NCI-H2227 (cell line): ENCODE measurements at regions not wholly inside any gene's neighbourhood (a gene's known extent, or its start where the extent isn't known, plus 50 kb on each side); places are given as distances from the start of the nearest gene placed in this dataset.
"Not testable (repeated sequence)": the region's sequence is repeated elsewhere in the genome, so short reads cannot be mapped to it uniquely, and the experiment has no call there.

Experiments
- DNase-seq: peaks from one replicate; lab custom pipeline; 2025; ENCODE audit not compliant: unreplicated experiment; lab: John Stamatoyannopoulos, UW

DNA sequence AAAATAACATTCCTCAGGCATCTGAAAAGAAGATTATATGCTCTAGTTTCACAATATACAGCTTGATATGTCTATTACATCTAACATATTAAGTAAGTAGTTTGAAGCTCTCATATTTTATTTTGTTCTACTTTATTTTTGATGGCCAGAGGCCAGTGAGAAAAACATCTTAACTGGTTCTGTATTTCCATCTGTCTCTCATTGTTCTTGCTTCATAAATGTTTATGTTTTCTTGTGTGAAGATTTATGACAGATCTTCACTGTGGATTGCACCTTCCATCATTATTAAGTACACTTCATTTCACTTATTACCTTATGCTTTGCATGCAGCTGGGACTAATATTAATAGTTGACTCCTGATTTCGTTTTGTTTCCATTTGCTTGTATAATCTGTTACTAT, 511.2 kb downstream of the TSN start:
- DNase-seq, result no peak

DNA sequence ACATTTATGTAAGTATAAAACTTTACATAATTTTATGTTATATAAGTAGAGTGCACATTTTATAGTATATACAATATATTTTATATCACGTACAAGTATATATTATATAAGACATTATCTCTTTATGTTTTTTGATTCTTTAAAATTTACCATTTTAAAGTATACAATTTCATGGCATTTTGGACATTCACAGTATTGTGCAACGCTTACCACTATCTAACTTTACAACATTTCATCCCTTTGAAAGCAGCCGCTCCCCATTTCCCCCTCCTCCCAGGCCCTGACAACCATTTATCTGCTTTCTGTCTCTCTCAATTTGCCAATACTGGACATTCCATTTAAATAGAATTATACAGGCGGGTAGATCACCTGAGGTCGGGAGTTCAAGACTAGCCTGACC, 512.5 kb downstream of the TSN start:
- no peak for DNase-seq

DNA sequence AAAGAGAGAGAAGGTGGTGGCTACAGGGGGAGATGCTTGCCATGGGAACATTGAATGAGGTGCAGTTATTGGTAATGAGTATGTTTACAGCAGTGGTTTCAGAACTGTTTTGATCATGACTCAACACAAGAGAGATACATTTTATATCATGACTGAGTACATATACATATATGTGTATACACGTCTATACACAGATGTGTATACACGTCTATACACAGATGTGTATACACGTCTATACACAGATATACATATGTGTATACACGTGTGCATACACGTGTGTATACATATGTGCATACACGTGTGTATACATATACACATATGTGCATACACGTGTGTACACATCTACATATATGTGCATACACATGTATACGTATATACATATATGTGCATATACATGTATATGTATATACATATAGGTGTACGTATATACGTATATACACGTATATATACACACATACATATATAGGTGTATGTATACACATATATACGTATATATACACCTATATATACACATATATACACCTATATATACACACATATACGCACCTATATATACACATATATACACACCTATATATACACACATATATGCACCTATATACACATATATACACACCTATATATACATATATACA, 518.5 kb downstream of the TSN start:
- no peak for DNase-seq

DNA sequence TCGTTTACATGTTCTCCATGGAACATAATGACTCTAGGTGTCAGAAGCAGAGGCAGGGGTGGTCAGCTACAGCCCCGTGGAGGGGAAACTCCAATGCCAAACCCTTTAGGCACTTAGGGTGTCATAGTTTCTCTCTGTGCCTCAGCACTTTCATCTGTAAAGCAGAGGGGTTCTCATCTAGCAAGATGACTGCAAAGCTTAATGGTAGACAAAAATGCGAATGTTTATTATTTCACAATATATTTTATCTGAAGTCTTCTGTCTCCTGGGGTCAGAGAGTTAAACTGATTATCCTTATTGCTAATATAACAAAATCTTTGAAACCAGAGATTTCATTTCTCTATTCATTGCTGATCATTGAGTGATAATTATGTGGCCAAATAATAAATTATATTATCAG, 522.5 kb downstream of the TSN start:
- DNase-seq, result no peak

DNA sequence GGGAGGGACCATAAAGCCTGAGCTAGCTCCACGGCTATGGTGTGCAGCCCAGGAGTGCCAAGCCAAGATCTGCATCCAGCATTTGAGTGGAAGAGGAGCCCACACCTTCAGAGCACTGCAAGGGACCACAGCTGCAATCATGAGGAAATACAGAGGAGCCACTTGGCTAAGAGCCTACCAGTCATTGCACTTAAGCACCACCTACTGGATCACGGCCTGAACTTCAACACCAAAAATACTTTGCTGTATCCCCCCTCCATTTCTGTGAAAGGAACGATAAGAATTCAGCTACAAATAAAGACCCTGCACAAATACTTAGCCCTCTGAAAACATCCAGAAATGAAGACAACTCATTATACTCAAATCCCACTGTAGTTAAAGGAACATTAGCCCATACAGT, 545.3 kb downstream of the TSN start:
- no peak for DNase-seq

DNA sequence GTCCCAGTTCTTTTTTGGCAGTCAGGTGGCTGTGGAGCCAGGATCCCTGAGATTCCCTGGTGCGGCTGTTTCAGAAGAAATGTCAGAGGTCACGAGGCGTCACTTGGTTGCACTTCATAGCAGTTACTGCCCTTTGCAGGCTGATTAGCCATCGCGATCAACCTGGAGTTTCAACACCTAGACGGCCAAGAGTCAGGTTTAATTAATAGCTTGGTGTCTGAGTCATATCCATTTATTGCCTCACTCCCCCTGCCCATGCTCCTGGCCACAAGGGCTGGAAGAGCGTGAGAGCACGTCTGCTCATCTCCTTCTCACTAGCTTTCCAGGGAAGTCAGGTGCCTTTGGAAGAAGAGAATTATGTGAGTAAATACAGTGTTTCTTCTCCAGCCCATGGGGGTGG, 552.3 kb downstream of the TSN start:
- DNase-seq, result no peak

DNA sequence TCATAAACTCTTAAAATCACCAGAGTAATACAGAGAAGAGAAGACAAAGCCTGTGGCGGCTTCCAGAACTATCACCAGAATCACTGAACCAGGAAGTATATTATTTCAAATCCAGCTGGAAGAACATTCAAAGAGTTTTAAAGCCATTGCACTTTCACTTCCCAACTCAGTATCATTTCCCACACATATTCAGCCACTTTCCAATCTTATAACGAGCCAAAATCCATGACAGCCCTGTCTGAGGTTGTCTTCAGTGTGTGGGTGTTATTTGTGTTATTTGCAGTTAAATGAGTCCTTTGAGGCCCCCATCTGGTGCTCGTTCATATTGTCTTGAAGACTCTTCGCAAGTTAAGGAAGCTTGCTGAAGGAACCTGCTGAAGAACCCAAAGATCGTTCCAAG, 559.9 kb downstream of the TSN start:
- DNase-seq, result no peak

DNA sequence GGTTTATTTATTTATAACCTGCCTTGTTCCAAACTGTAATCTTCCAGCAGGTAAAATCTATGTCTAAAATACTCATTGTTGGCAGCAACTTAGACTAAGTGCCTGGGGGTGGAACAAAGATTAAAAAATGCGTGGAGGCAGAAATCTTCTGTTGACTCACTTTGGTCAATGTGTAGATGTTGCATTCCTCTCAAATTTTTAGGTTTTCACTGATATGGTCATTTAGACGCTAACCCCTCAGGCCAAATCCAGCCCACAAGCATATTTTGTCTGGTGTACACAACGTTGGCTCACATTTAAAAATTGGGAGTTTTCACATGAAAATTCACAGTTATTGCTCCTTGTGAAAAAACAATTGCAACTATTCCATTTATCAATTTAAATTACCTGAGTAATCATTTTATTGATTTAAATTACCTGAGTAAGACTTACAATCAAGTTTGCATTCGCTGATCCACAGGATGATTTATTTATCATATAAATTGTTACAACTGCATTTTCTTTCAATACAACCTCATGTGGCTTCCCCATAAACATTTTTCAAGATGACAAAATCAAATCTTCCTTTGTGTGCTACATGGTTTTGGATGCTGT, 564.2 kb downstream of the TSN start:
- DNase-seq, result no peak

DNA sequence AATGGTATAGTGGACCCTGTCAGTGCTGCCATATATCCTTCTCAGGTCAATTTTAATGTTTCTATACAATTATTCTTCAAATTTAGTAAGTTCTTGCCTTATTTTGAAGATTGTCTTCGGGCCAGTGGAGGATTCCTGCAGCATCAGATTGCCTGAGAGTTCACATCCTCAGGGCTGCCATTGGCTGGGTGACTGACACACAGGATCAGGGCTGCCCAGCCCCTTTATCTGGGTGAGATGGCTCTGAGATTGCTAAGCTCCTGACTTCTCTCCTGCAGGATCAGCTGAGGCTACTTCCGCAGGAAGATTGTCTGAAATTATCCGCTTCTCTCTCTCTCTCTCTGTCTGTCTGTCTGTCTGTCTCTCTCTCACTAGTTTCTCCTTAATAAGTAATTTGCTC, 567.4 kb downstream of the TSN start:
- DNase-seq, result no peak

DNA sequence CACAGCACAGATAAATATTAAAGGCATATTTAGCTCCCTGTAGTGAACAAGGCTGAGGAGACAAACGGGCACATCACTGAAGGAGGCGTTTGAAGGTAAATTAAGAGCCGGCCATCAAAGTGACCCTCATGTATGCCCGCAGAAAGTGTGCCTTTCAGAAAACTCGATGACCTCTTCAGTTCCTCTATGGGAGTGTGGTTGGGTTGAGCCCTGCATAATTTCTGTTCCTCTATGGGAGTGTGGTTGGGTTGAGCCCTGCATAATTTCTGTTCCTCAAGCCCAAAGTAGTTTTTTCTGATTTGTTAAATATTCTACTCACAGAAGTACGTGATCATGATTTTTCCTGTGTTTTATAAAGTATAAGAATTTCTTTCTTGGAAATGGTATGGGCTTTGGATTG, 568.5 kb downstream of the TSN start:
- DNase-seq, result no peak

DNA sequence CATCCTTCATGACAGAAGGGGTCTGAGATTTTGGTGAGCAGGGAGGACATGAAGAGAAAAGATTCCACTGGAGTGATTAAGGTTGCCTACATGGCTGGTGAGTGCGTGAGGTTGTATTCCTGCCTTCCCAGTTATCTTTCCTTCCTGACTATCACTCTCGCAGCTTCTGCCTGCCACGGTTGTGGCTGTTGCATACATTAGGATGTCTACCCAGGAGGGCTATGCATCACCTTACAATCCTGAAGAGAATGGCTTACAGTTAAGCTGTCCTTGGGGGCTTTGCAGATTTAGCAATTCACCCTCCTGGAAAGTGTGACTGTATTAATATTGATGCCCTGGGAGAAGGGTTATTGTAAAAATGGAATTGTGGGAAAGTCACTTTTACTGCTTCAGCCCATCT, 571.0 kb downstream of the TSN start:
- no peak for DNase-seq

DNA sequence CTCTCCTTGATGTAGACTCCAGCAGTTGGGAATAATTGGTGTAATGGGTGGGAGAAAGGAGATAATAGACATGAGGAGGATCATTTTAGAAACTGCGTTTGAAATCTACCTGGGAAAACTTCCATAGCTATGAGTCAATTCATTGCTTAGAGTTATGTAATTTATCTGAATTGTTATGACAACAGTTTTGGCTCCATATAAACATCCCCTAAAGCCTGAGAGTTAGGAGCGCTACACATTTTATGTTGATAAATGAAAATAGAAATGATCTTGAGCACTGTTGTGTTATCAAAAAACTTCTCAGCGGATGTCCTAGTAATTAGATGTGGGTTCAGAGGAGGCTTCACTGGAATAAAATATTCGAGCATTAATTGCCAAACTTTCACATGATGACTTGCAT, 573.4 kb downstream of the TSN start:
- no peak for DNase-seq

DNA sequence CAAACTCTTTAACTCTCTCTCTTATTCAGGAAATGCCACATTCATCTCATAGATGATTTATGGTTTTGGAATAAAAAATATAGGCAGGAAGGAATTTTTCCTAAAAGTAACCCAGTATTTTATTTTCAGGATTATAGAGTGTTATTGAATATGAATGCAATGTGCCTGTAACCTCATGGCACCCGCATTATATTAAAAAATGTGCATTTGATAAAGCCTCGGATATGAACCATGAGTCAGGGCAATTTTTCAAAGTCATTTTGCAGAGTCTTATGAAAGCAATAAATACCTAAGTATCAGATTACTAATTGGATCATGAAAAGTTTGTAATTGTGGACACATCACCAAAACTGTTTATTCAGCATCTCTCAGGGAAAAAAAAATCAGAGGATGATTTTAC, 573.8 kb downstream of the TSN start:
- no peak for DNase-seq

DNA sequence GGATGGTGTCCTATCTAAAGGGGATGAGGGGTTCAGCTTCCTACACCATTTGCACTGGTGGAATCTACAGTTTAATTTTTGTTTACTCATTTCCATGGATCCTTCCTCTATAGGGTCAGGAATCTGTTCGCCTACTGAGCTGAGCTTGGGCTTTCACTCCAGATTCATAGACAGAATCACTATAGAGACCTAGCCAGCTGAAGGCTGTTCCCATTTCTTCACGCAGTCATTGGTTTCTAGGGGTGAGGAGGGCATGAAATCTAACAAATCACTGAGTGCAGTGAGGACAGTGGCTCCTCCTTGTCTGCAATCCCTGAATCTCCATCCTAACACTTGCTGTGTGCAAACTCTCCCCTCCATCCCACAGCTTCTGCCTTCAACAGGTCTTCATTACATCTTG, 578.5 kb downstream of the TSN start:
- no peak for DNase-seq

DNA sequence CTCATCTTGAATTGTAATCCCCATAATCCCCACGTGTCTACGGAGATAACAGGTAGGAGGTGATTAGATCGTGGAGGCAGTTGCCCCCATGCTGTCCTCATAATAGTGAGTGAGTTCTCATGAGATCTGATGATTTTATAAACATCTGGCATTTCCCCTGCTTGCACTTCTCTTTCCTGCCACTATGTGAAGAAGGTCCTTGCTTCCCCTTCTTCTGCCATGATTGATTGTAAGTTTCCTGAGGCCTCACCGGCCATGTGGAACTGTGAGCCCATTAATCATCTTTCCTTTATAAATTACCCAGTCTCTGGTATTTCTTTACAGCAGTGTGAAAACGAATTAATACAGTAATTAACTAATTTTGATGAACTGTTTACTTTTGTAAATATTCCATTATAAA, 582.5 kb downstream of the TSN start:
- DNase-seq, result no peak

DNA sequence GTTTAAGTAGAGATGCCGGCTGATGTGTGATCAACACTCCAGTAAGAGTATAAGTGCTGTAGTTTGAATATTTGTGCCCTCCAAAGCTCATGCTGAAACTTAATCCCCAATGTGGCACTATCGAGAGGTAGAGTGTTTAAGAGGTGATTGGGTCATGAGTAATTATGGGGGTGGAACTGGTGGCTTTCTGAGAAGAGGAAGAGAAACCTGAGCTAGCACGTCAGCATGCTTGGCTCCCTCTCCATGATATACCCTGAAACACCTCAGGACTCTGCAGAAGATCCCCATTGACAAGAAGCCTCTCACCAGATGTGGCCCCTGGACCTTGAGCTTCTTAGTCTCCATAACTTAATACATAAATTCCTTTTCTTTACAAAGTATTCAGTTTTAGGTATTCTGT, 584.8 kb downstream of the TSN start:
- DNase-seq, result no peak

DNA sequence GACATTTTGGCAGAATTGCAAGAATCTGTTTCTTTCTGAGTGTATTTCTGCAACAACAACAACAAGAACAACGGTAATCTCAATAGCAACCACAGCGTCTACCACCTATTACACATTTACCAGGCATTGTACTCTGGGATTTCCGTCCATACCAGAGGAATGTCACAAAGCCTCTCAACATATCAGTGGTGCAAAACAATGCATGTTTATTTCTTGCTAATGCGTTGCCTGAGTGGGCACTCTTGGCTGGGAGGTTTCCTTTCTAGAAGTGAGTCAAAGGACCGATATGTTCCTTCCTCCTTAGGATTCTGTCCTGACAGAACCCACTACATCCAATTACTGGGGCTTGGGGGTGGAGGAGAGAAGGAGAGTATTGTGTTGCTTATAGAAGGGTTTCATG, 585.6 kb downstream of the TSN start:
- no peak for DNase-seq

DNA sequence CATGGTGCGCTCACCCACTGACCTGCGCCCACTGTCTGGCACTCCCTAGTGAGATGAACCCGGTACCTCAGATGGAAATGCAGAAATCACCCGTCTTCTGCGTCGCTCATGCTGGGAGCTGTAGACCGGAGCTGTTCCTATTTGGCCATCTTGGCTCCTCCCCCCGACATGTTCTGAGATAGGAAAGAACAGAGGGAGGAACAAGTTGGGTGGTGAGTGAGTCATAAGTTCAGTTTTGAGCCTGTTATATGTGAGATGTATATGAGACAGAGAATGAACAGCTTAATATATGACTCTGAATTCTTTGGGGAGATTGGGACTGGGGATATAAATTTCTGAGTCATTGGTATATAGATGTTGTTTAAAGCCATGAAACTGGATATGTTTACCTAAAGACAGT, 596.7 kb downstream of the TSN start:
- not testable (repeated sequence) for DNase-seq

DNA sequence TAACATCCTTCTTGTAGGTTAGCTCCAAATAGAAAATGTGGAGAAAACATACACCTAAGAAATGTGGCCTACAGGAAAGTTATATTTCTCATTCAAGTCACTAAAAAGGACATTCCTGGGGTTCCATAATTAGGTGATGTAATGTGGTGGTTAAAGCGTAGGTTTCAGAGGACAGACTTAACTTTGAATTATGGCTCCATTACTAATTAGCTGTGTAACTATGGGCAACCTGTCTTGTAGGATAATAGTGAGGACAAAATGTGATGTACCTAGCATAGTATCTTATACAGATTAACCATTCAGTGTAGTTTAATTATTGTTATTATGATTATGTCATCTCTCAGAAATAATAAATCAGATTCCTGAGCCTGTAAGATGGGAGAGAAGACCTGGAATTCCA, 602.5 kb downstream of the TSN start:
- DNase-seq, result no peak

DNA sequence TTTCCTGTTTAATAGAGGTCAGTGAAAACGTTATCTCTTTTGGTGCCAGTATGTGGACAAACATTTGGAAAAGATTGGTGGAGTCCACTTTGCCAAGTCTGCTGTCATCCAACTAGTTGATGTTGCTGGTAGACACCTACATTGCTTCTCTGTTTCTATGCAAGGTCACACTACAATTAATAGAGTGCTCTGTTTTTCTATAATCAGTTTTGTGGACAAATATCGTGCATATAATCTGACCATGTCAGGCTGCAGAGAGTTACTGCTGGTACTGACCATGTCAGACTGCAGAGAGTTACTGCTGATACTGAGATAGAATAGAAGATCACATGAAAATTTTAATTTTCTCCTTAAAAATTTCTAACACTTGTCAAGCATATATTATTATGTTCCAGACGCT, 603.3 kb downstream of the TSN start:
- no peak for DNase-seq

DNA sequence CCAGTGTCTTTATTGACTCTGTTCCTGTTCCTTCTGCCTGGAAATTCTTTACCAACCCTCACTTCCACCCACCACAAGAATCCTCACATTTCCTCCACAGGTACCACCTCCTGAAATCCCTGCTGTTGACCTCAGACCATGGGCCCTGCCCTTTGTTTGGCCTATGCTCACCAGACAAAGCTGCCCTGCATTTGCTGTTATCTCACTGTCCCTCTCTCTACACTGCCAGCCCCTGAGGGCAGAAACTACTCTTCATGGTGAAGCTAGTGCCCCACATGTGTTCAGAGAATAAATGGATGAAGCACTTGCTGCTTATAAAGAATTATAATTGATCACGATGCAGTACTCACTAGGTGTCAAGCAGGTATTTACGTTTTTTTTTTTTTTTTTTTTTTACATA, 608.4 kb downstream of the TSN start:
- no peak for DNase-seq

DNA sequence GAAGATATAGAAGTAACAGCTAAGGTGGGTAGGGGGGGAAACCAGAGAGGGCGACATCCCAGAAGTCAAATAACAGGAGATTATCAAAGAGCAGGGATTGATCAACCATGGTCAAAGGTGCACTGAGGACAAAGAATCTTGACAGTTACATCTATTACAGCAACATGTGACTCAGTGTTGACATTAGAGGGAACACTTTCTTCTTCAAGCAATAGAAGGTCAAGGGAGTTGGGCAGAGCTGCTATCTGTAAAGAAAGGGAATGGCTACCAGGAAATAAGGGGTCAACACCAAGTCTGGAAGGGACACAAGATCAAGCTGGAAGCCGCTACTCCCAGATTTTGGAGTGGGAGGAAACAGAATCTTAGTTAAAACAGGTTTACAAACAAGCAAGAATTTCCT, 611.0 kb downstream of the TSN start:
- DNase-seq, result no peak

DNA sequence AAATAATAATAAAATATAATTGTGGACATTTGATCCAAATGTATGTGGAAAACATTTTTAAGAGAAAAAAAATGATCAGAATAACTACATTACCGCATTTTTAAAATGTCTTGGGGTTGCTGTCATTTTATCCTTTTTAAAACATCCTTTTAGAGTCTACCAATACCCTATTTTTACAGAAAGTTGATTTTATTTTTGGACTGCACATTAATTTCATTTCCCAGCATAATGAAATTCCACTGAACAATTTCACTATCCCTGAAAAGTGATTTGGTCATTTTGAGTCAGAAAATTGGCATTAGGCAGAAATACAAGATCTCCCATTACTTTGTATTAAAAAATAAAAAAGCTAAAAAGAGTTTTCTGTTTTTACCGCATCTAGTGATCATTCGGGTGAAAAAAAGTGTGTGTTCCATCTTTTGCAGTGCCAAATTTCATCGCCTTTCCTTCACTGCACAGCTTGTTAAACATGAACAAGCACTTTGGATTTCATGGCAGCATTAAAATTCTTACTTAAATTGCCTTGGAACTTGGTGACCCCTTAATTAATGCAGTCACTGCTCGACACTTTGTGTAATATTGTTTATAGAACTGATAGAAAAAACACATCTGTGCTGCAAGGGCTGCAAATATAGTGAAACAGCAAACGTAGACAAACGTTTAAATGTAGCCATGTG, 611.7 kb downstream of the TSN start:
- DNase-seq, result no peak
